ENCODE measurements at regions not wholly inside any gene's neighbourhood (a gene's known extent, or its start where the extent isn't known, plus 50 kb on each side); places are given as distances from the start of the nearest gene placed in this dataset.

- TF ChIP-seq ZNF565 (CRISPR knock-in tag; conservative IDR thresholded peaks at IDR 0.05; ENCODE audit: low read depth) (no peak), POU6F1 (CRISPR knock-in tag; IDR thresholded peaks at IDR 0.05; ENCODE audit: borderline replicate concordance, low read depth) (no peak), BACH2 (CRISPR knock-in tag; IDR thresholded peaks at IDR 0.05; ENCODE audit: borderline replicate concordance) (no peak), SNAI2 (CRISPR knock-in tag; IDR thresholded peaks at IDR 0.05) (no peak), ISL1 (CRISPR knock-in tag; IDR thresholded peaks at IDR 0.05) (no peak), RARB (CRISPR knock-in tag; IDR thresholded peaks at IDR 0.05) (no peak)
Observed at GRCh38 chr5:79873187-79873586, 117.9 kb downstream of the MTX3 start (continued).

GRCh38 chr5:79872291-79872690 lies 118.8 kb downstream of the MTX3 start:
- TF ChIP-seq ISL1 (CRISPR knock-in tag; IDR thresholded peaks at IDR 0.05) (no peak), OSR1 (CRISPR knock-in tag; IDR thresholded peaks at IDR 0.05) (no peak), ZNF8 (CRISPR knock-in tag; IDR thresholded peaks at IDR 0.05) (no peak), POU6F1 (CRISPR knock-in tag; IDR thresholded peaks at IDR 0.05; ENCODE audit: borderline replicate concordance, low read depth) (no peak), TCF4 (CRISPR knock-in tag; IDR thresholded peaks at IDR 0.05; ENCODE audit: borderline replicate concordance) (no peak), GLIS3 (CRISPR knock-in tag; IDR thresholded peaks at IDR 0.05) (no peak), PPARA (CRISPR knock-in tag; IDR thresholded peaks at IDR 0.05; ENCODE audit: borderline replicate concordance) (no peak), ZNF70 (CRISPR knock-in tag; IDR thresholded peaks at IDR 0.05) (no peak), TSHZ2 (CRISPR knock-in tag; IDR thresholded peaks at IDR 0.05) (no peak), ARNTL (CRISPR knock-in tag; IDR thresholded peaks at IDR 0.05; ENCODE audit: borderline replicate concordance, low read depth) (no peak), SNAI2 (CRISPR knock-in tag; IDR thresholded peaks at IDR 0.05) (no peak), ZFP30 (CRISPR knock-in tag; IDR thresholded peaks at IDR 0.05) (no peak), CREB5 (CRISPR knock-in tag; IDR thresholded peaks at IDR 0.05; ENCODE audit: low read depth) (no peak), RARB (CRISPR knock-in tag; IDR thresholded peaks at IDR 0.05) (no peak), CSDC2 (CRISPR knock-in tag; IDR thresholded peaks at IDR 0.05) (no peak), ZFP3 (CRISPR knock-in tag; IDR thresholded peaks at IDR 0.05) (no peak), CSRNP3 (CRISPR knock-in tag; IDR thresholded peaks at IDR 0.05) (no peak), ZC3H10 (CRISPR knock-in tag; IDR thresholded peaks at IDR 0.05) (no peak), ZNF565 (CRISPR knock-in tag; conservative IDR thresholded peaks at IDR 0.05; ENCODE audit: low read depth) (no peak)
- no peak for ATAC-seq

GRCh38 chr5:79871364-79872120 lies 119.5 kb downstream of the MTX3 start:
- no peak for ATAC-seq
- no peak for TF ChIP-seq ZNF8 (CRISPR knock-in tag; IDR thresholded peaks at IDR 0.05)
- TF ChIP-seq ZNF70 (CRISPR knock-in tag; IDR thresholded peaks at IDR 0.05) = no peak
- TF ChIP-seq POU6F1 (CRISPR knock-in tag; IDR thresholded peaks at IDR 0.05; ENCODE audit: borderline replicate concordance, low read depth) = no peak
- no peak for TF ChIP-seq ARNTL (CRISPR knock-in tag; IDR thresholded peaks at IDR 0.05; ENCODE audit: borderline replicate concordance, low read depth)
- TF ChIP-seq CSDC2 (CRISPR knock-in tag; IDR thresholded peaks at IDR 0.05) = no peak
- TF ChIP-seq TOX (CRISPR knock-in tag; IDR thresholded peaks at IDR 0.05; ENCODE audit: borderline replicate concordance) = no peak
- TF ChIP-seq TCF4 (CRISPR knock-in tag; IDR thresholded peaks at IDR 0.05; ENCODE audit: borderline replicate concordance) = no peak
- TF ChIP-seq CSRNP3 (CRISPR knock-in tag; IDR thresholded peaks at IDR 0.05) = no peak
- no peak for TF ChIP-seq ZFP30 (CRISPR knock-in tag; IDR thresholded peaks at IDR 0.05)
- no peak for TF ChIP-seq PPARA (CRISPR knock-in tag; IDR thresholded peaks at IDR 0.05; ENCODE audit: borderline replicate concordance)
- TF ChIP-seq OSR1 (CRISPR knock-in tag; IDR thresholded peaks at IDR 0.05) = no peak
